OCI-LY7 (cell line): ENCODE measurements at regions not wholly inside any gene's neighbourhood (a gene's known extent, or its start where the extent isn't known, plus 50 kb on each side); places are given as distances from the start of the nearest gene placed in this dataset.

Experiments
- BruUV-seq: library from RNA; stranded (reverse); fragments of 400-500 nt; replicated peaks from 2 replicates; lab custom pipeline; 2021; lab: Mats Ljungman, UMichigan
- CTCF ChIA-PET: fragments of 300-600 bp; sonication (Branson Sonifier 250); formaldehyde crosslinking; loops from one replicate; lab custom pipeline; 2022; ENCODE audit warnings: antibody characterized with exemption; ENCODE audit not compliant: unreplicated experiment; lab: Charles Lee
- POLR2A ChIA-PET: fragments of 300-600 bp; sonication (Branson Sonifier 250); formaldehyde crosslinking; loops from one replicate; lab custom pipeline; 2022; ENCODE audit warnings: antibody characterized with exemption; lab: Charles Lee
- DNase-seq: peaks from one replicate; pipeline ENCODE4 v3.0.0-alpha.2; 2015; ENCODE audit warnings: low spot score
- H2AFZ ChIP-seq: fragments of 200-600 bp; sonication (generic), shearing (Covaris generic); 2 replicates; pipeline ENCODE4 v1.6.1; 2014; ENCODE audit warnings: mild to moderate bottlenecking, antibody characterized with exemption, low read length, moderate library complexity
- H3K27ac ChIP-seq: fragments of 200-600 bp; sonication (generic); 2 replicates; pipeline ENCODE4 v1.5.1; 2014; ENCODE audit warnings: mixed run types, low read depth, mild to moderate bottlenecking, moderate library complexity, low read length, inconsistent platforms; ENCODE audit not compliant: poor library complexity, severe bottlenecking
- H3K36me3 ChIP-seq: fragments of 200-600 bp; sonication (generic); 2 replicates; pipeline ENCODE4 v1.6.1; 2014; ENCODE audit warnings: mild to moderate bottlenecking, antibody characterized with exemption, low read length, moderate library complexity, mixed read lengths; ENCODE audit not compliant: insufficient read depth
- H3K4me1 ChIP-seq: fragments of 200-600 bp; sonication (generic); 2 replicates; pipeline ENCODE4 v1.5.1; 2014; ENCODE audit warnings: mild to moderate bottlenecking, low read length; ENCODE audit not compliant: insufficient read depth, poor library complexity, severe bottlenecking
- H3K4me2 ChIP-seq: fragments of 200-600 bp; sonication (generic); 2 replicates; pipeline ENCODE4 v1.6.1; 2014; ENCODE audit warnings: mild to moderate bottlenecking, low read length
- H3K4me3 ChIP-seq: fragments of 200-600 bp; sonication (generic); 2 replicates; pipeline ENCODE4 v1.5.1; 2014; ENCODE audit warnings: mild to moderate bottlenecking, low read depth, low read length; ENCODE audit not compliant: poor library complexity, severe bottlenecking
- H3K79me2 ChIP-seq: fragments of 200-600 bp; sonication (generic); 2 replicates; pipeline ENCODE4 v1.6.1; 2016; ENCODE audit warnings: low read depth, mild to moderate bottlenecking, low read length, moderate library complexity, mixed read lengths; ENCODE audit not compliant: insufficient read depth
- H3K9me2 ChIP-seq: fragments of 200-600 bp; sonication (generic); 2 replicates; pipeline ENCODE4 v1.6.1; 2016; ENCODE audit warnings: mild to moderate bottlenecking, low read length, mixed read lengths; ENCODE audit not compliant: insufficient read depth
- H3K9me3 ChIP-seq: fragments of 200-600 bp; sonication (generic); 2 replicates; pipeline ENCODE4 v1.6.1; 2014; ENCODE audit warnings: mild to moderate bottlenecking, mixed run types, low read length, mixed read lengths
- H4K20me1 ChIP-seq: fragments of 200-600 bp; sonication (generic); 2 replicates; pipeline ENCODE4 v1.6.1; 2014; ENCODE audit warnings: mild to moderate bottlenecking, antibody characterized with exemption, low read length, moderate library complexity, mixed read lengths; ENCODE audit not compliant: insufficient read depth
- EZH2phosphoT487 ChIP-seq: fragments of 200-600 bp; sonication (generic); IDR thresholded peaks from 2 replicates; pipeline ENCODE4 v1.6.1; 2018; ENCODE audit warnings: low read depth, borderline replicate concordance, mild to moderate bottlenecking, mixed run types, antibody characterized with exemption, low read length, moderate library complexity, mixed read lengths
- intact Hi-C: fragments of 100-400 bp; cut with micrococcal nuclease; formaldehyde crosslinking; loops from one replicate; pipeline ENCODE4 v1.10.0; 2022; ENCODE audit not compliant: unreplicated experiment
- TF ChIP-seq, protein P1 (sequence below): fragments of 200-600 bp; sonication (generic); conservative IDR thresholded peaks from 2 replicates; pipeline ENCODE4 v1.5.1; 2014; ENCODE audit warnings: mild to moderate bottlenecking, antibody characterized with exemption, low read length, moderate library complexity, mixed read lengths

DNA sequence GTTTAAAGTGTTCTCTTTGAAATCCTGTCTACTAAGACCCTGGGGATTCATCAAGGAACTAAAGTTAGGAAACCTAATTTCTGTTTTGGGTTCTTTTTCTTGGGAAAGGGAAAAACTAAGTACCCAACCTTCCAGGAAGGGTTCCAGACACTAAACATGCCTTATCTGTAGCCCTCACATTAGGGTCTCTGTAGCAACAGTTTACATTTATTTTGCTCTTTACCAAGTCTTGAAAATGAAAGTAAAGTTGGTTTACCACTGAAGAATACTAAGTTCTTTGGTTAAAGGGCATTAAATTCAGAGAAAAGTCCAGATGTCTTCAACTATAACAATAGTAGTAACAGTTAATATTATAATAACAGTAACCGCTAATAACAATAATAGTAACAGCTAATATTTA, 207.5 kb upstream of the CDKN3 start:
- intact Hi-C loops: no loop called here
- Histone ChIP-seq H3K27ac (no peak overlapping the region), H3K36me3 (no peaks in the 10 kb centered on the region), H3K9me2 (no peaks in the 10 kb centered on the region), H3K9me3 (no peaks in the 10 kb centered on the region), H3K4me1 (no peaks in the 10 kb centered on the region), H4K20me1 (no peaks in the 10 kb centered on the region), H2AFZ (no peak overlapping the region), H3K4me2 (no peak overlapping the region), H3K4me3 (no peak overlapping the region), H3K79me2 (no peaks in the 10 kb centered on the region)
- ChIA-PET POLR2A (no interaction called here), CTCF (no interaction called here)
- no peak for DNase-seq
- BruUV-seq: no TSS peak
- no peak for TF ChIP-seq EZH2phosphoT487

DNA sequence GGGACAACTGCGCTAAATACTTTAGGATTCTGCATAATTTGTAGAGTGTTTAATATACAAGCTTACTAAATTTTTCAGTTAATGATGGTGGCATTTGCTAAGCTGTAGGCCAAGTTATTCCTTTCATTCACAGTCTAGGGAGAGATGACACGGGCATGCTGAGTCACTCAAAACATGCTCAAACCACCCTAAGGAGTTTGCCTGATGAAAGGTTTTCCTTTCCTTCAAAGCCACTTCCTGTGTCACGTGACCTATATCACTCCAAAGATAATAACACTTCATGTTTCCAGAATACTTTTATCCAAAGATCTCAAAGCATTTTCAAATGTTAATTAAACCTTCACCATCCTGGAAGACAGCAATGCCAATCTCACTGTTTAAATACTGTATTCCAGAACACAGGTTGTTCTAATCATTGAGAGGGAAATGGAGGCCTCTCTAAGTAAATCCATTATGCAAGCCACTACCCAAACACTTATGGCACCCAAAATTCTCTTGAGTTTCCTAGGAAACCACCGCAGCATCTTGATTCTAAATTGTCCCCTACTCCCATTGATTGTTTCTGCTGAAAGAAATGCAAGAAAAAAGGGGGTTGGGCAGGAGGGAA, 207.0 kb upstream of the CDKN3 start:
- CTCF ChIA-PET: no interaction called here
- BruUV-seq: no TSS peak
- H3K27ac ChIP-seq: no peak overlapping the region

DNA sequence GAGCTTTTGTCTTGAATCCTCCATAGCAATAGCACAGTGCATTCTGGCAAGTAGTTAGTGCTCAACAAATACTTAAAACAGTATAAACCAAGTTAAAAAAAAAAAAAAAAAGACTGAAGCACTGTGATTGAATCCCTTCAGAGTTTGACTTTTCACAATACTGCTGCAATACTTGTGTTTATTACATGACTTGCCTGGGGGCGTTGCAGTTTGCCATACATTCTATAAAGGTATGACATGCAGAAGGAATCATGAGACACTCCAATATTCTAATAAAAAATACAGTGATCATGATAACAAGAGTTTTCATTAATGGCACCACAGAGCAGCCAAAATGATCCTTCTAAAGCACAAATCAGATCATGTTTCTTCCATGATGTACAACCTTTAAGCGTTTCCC, 205.0 kb upstream of the CDKN3 start:
- intact Hi-C loops: no loop called here
- POLR2A ChIA-PET: no interaction called here
- no peaks in the 10 kb centered on the region for H3K4me1 ChIP-seq
- H3K27ac ChIP-seq: no peak overlapping the region
- TF ChIP-seq, protein P1, sequence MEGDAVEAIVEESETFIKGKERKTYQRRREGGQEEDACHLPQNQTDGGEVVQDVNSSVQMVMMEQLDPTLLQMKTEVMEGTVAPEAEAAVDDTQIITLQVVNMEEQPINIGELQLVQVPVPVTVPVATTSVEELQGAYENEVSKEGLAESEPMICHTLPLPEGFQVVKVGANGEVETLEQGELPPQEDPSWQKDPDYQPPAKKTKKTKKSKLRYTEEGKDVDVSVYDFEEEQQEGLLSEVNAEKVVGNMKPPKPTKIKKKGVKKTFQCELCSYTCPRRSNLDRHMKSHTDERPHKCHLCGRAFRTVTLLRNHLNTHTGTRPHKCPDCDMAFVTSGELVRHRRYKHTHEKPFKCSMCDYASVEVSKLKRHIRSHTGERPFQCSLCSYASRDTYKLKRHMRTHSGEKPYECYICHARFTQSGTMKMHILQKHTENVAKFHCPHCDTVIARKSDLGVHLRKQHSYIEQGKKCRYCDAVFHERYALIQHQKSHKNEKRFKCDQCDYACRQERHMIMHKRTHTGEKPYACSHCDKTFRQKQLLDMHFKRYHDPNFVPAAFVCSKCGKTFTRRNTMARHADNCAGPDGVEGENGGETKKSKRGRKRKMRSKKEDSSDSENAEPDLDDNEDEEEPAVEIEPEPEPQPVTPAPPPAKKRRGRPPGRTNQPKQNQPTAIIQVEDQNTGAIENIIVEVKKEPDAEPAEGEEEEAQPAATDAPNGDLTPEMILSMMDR: no peak
- no peak for TF ChIP-seq EZH2phosphoT487
- H3K4me3 ChIP-seq: no peak overlapping the region
- DNase-seq: no peak
- H3K4me2 ChIP-seq: no peak overlapping the region
- no peak overlapping the region for H2AFZ ChIP-seq
- no peaks in the 10 kb centered on the region for H3K79me2 ChIP-seq
- CTCF ChIA-PET: no interaction called here
- no peaks in the 10 kb centered on the region for H4K20me1 ChIP-seq
- no peaks in the 10 kb centered on the region for H3K9me2 ChIP-seq
- no peaks in the 10 kb centered on the region for H3K36me3 ChIP-seq
- H3K9me3 ChIP-seq: no peaks in the 10 kb centered on the region
- no TSS peak for BruUV-seq

More for the DNA sequence above, 207.0 kb upstream of the CDKN3 start:
- Histone ChIP-seq H3K79me2 (no peaks in the 10 kb centered on the region), H2AFZ (no peak overlapping the region), H3K4me3 (no peak overlapping the region), H4K20me1 (no peaks in the 10 kb centered on the region), H3K9me3 (no peaks in the 10 kb centered on the region), H3K4me2 (no peak overlapping the region), H3K9me2 (no peaks in the 10 kb centered on the region), H3K4me1 (no peaks in the 10 kb centered on the region), H3K36me3 (no peaks in the 10 kb centered on the region)
- DNase-seq: no peak
- intact Hi-C loops: no loop called here
- POLR2A ChIA-PET: interaction anchor here (0.6 to 0.7 kb wide), 2 partner anchors 19 to 757 kb away, joined by 3 to 4 read pairs; no protein-coding TSS in a partner anchor
- TF ChIP-seq, protein P1: no peak
- TF ChIP-seq EZH2phosphoT487: no peak
